Brain pericyte (primary cell): ENCODE measurements at regions not wholly inside any gene's neighbourhood (a gene's known extent, or its start where the extent isn't known, plus 50 kb on each side); places are given as distances from the start of the nearest gene placed in this dataset.
"Not testable (repeated sequence)": the region's sequence is repeated elsewhere in the genome, so short reads cannot be mapped to it uniquely, and the experiment has no call there.

Source experiments
- DNase-seq: peaks from one replicate; pipeline ENCODE4 v3.0.0-alpha.2; 2012; ENCODE audit warnings: low read depth, low spot score

GRCh38 chr3:171980578-171981270, 58.7 kb upstream of the FNDC3B start:
- no peak for DNase-seq

- no peak for DNase-seq
These were observed 58.1 kb upstream of the FNDC3B start for GRCh38 chr3:171981271-171981605.

GRCh38 chr3:171982828-171983227, 56.5 kb upstream of the FNDC3B start:
- no peak for DNase-seq

- DNase-seq, result not testable (repeated sequence)
These were observed 55.7 kb upstream of the FNDC3B start for GRCh38 chr3:171983685-171984084.

- no peak for DNase-seq
These were observed 54.5 kb upstream of the FNDC3B start for GRCh38 chr3:171984883-171985282.

GRCh38 chr3:171986176-171986575, 53.2 kb upstream of the FNDC3B start:
- no peak for DNase-seq

- no peak for DNase-seq
These were observed 52.4 kb upstream of the FNDC3B start for GRCh38 chr3:171986757-171987518.
